ENCODE measurements at regions not wholly inside any gene's neighbourhood (a gene's known extent, or its start where the extent isn't known, plus 50 kb on each side); places are given as distances from the start of the nearest gene placed in this dataset.

GRCh38 chr16:5333126-5333525 lies 235.5 kb upstream of the EEF2KMT start:
- Mint-ChIP-seq H3K4me3 (no peak overlapping the region), H3K9me3 (peaks cover 7% of the 10 kb centered on the region), H3K4me1 (ENCODE audit: low read depth) (no peaks in the 10 kb centered on the region), H3K27ac (no peak overlapping the region), H3K27me3 (ENCODE audit: low read depth) (no peaks in the 10 kb centered on the region), H3K36me3 (ENCODE audit: low read depth) (no peaks in the 10 kb centered on the region)
- DNase-seq (ENCODE audit: low spot score), result no peak

GRCh38 chr16:5330058-5330457 lies 232.5 kb upstream of the EEF2KMT start:
- H3K4me1 Mint-ChIP-seq (ENCODE audit: low read depth), result no peaks in the 10 kb centered on the region
- no peak overlapping the region for H3K27ac Mint-ChIP-seq
- no peaks in the 10 kb centered on the region for H3K27me3 Mint-ChIP-seq (ENCODE audit: low read depth)
- no peak overlapping the region for H3K4me3 Mint-ChIP-seq
- H3K36me3 Mint-ChIP-seq (ENCODE audit: low read depth), result no peaks in the 10 kb centered on the region
- no peak for DNase-seq (ENCODE audit: low spot score)
- peaks cover 7% of the 10 kb centered on the region for H3K9me3 Mint-ChIP-seq

DNA sequence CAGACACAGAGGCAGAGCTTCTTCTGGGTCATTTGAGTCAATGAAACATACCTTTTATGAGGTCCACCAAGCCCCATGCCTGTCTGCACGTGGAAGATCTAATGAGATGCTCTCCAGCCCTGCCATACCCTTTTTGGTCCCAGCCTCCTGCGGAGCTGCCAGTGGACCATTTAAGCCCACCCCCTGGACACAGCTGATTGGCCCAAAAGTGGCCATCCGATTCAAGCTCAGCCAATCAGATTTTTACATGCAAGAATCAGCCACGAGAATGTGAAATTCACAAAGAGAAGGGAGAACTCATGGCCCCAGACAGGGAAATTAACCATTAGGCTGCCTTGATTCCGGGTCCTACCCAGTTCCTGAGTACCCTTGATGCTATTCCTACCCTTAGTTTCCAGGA lies 231.0 kb upstream of the EEF2KMT start:
- H3K27ac Mint-ChIP-seq, result no peak overlapping the region
- no peak overlapping the region for H3K4me3 Mint-ChIP-seq
- H3K36me3 Mint-ChIP-seq (ENCODE audit: low read depth), result no peaks in the 10 kb centered on the region
- no peak for DNase-seq (ENCODE audit: low spot score)
- peaks cover 7% of the 10 kb centered on the region for H3K9me3 Mint-ChIP-seq
- H3K4me1 Mint-ChIP-seq (ENCODE audit: low read depth), result no peaks in the 10 kb centered on the region
- no peaks in the 10 kb centered on the region for H3K27me3 Mint-ChIP-seq (ENCODE audit: low read depth)

- Mint-ChIP-seq H3K4me3 (no peak overlapping the region), H3K27ac (no peak overlapping the region), H3K9me3 (peaks cover 7% of the 10 kb centered on the region), H3K27me3 (ENCODE audit: low read depth) (no peaks in the 10 kb centered on the region), H3K4me1 (ENCODE audit: low read depth) (no peaks in the 10 kb centered on the region), H3K36me3 (ENCODE audit: low read depth) (no peaks in the 10 kb centered on the region)
- DNase-seq (ENCODE audit: low spot score), result no peak
Observed at GRCh38 chr16:5326395-5326794, 228.8 kb upstream of the EEF2KMT start.

GRCh38 chr16:5325932-5326331 lies 228.3 kb upstream of the EEF2KMT start:
- Mint-ChIP-seq H3K36me3 (ENCODE audit: low read depth) (no peaks in the 10 kb centered on the region), H3K27ac (no peak overlapping the region), H3K4me1 (ENCODE audit: low read depth) (no peaks in the 10 kb centered on the region), H3K9me3 (peaks cover 3% of the 10 kb centered on the region), H3K27me3 (ENCODE audit: low read depth) (no peaks in the 10 kb centered on the region), H3K4me3 (no peak overlapping the region)
- no peak for DNase-seq (ENCODE audit: low spot score)

GRCh38 chr16:5323284-5324141 lies 225.9 kb upstream of the EEF2KMT start:
- H3K36me3 Mint-ChIP-seq (ENCODE audit: low read depth), result no peaks in the 10 kb centered on the region
- no peaks in the 10 kb centered on the region for H3K4me1 Mint-ChIP-seq (ENCODE audit: low read depth)
- no peak for DNase-seq (ENCODE audit: low spot score)
- no peaks in the 10 kb centered on the region for H3K27me3 Mint-ChIP-seq (ENCODE audit: low read depth)
- H3K4me3 Mint-ChIP-seq, result no peak overlapping the region
- H3K9me3 Mint-ChIP-seq, result no peaks in the 10 kb centered on the region
- no peak overlapping the region for H3K27ac Mint-ChIP-seq

DNA sequence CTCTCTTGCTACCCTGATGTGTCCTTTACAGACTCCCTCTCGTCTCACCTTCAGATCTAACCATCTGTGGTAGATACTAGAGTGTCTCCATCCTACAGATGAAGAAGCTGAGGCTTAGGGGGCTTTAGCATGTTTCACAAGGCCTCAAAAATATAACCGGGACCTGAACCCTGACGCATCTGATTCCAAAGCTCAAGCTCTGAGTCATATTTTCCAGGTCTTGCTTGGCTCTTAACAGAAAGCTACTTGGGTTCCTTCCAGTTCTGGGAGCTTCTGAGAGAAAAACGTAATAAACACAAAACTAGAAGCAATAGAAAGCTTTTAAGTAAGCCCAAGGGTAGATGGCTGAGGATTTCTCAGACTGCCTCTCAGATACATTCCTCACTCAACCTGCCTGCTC lies 224.3 kb upstream of the EEF2KMT start:
- Mint-ChIP-seq H3K36me3 (ENCODE audit: low read depth) (no peaks in the 10 kb centered on the region), H3K27ac (no peak overlapping the region), H3K9me3 (no peaks in the 10 kb centered on the region), H3K4me1 (ENCODE audit: low read depth) (no peaks in the 10 kb centered on the region), H3K4me3 (no peak overlapping the region), H3K27me3 (ENCODE audit: low read depth) (no peaks in the 10 kb centered on the region)
- no peak for DNase-seq (ENCODE audit: low spot score)

DNA sequence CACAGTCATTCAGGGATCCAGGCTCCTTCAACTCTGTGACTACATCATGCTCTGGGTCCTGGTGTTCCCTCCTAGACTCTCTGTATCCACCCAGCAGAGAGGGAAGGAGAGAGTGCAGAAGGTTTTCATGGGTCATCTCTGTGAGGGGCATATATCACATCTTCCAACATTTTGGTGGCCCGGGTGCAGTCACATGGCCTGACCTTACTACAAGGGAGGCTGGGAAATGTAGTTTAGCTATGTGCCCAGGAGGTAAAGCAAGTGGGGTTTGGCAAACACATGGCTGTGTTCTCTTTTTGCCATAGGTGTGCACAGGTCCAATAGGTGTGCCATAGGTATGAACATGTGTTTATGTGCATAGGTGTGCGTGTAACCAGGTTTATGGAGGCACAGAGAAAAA lies 222.2 kb upstream of the EEF2KMT start:
- no peak overlapping the region for H3K27ac Mint-ChIP-seq
- no peak overlapping the region for H3K4me3 Mint-ChIP-seq
- H3K27me3 Mint-ChIP-seq (ENCODE audit: low read depth), result no peaks in the 10 kb centered on the region
- H3K36me3 Mint-ChIP-seq (ENCODE audit: low read depth), result no peaks in the 10 kb centered on the region
- H3K9me3 Mint-ChIP-seq, result no peaks in the 10 kb centered on the region
- H3K4me1 Mint-ChIP-seq (ENCODE audit: low read depth), result no peaks in the 10 kb centered on the region
- DNase-seq (ENCODE audit: low spot score), result no peak

- Mint-ChIP-seq H3K36me3 (ENCODE audit: low read depth) (no peaks in the 10 kb centered on the region), H3K9me3 (no peaks in the 10 kb centered on the region), H3K27ac (no peak overlapping the region), H3K4me3 (no peak overlapping the region), H3K27me3 (ENCODE audit: low read depth) (no peaks in the 10 kb centered on the region), H3K4me1 (ENCODE audit: low read depth) (no peaks in the 10 kb centered on the region)
- DNase-seq (ENCODE audit: low spot score), result no peak
Observed at GRCh38 chr16:5315914-5316313, 218.3 kb upstream of the EEF2KMT start.

- no peaks in the 10 kb centered on the region for H3K4me1 Mint-ChIP-seq (ENCODE audit: low read depth)
- no peaks in the 10 kb centered on the region for H3K9me3 Mint-ChIP-seq
- no peak for DNase-seq (ENCODE audit: low spot score)
- no peaks in the 10 kb centered on the region for H3K36me3 Mint-ChIP-seq (ENCODE audit: low read depth)
- H3K27me3 Mint-ChIP-seq (ENCODE audit: low read depth), result no peaks in the 10 kb centered on the region
- H3K27ac Mint-ChIP-seq, result no peak overlapping the region
- H3K4me3 Mint-ChIP-seq, result no peak overlapping the region
Observed at GRCh38 chr16:5314377-5314776, 216.8 kb upstream of the EEF2KMT start.

- H3K4me1 Mint-ChIP-seq (ENCODE audit: low read depth), result no peaks in the 10 kb centered on the region
- H3K36me3 Mint-ChIP-seq (ENCODE audit: low read depth), result no peaks in the 10 kb centered on the region
- DNase-seq (ENCODE audit: low spot score), result no peak
- H3K9me3 Mint-ChIP-seq, result no peaks in the 10 kb centered on the region
- H3K27ac Mint-ChIP-seq, result no peak overlapping the region
- no peaks in the 10 kb centered on the region for H3K27me3 Mint-ChIP-seq (ENCODE audit: low read depth)
- no peak overlapping the region for H3K4me3 Mint-ChIP-seq
Observed at GRCh38 chr16:5309946-5310611, 212.5 kb upstream of the EEF2KMT start.

GRCh38 chr16:5305023-5305422 lies 207.4 kb upstream of the EEF2KMT start:
- no peaks in the 10 kb centered on the region for H3K36me3 Mint-ChIP-seq (ENCODE audit: low read depth)
- no peak for DNase-seq (ENCODE audit: low spot score)
- H3K27me3 Mint-ChIP-seq (ENCODE audit: low read depth), result no peaks in the 10 kb centered on the region
- H3K4me3 Mint-ChIP-seq, result no peak overlapping the region
- no peaks in the 10 kb centered on the region for H3K4me1 Mint-ChIP-seq (ENCODE audit: low read depth)
- H3K9me3 Mint-ChIP-seq, result peaks cover 16% of the 10 kb centered on the region
- no peak overlapping the region for H3K27ac Mint-ChIP-seq

DNA sequence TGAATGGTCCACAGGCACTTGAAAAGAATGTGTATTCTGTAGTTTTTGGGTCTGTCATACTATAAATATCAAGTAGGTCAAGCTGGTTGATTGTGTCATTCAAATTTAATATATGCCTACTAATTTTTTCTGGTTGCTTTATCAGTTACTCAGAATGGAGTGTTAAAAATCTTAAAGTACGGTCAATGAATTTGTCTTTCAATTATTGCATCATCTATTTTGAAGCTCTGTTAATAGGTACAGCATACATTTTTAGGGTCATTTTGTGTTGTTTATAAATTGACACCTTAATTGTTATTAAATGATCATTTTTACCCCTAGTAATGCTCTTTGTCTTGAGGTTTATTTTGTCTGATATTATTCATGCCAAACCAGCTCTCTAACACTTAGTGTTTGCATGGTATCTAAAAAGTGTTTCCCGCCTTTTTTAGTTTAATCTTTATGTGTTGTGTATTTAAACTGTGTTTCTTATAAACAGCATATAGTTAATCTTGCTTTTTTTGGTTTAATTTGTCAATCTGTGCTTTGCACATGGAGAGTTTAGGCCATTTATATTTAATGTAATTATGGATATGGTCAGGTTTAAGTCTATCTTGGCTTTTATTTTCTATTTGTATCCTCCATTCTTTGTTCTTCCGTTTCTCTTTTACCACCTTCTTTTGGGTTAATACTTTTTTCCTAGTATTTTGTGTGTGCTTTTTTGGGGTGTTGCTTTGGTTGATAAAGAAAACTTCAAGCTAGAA lies 204.9 kb upstream of the EEF2KMT start:
- Mint-ChIP-seq H3K27me3 (ENCODE audit: low read depth) (no peaks in the 10 kb centered on the region), H3K9me3 (peaks cover 16% of the 10 kb centered on the region), H3K4me1 (ENCODE audit: low read depth) (no peaks in the 10 kb centered on the region), H3K27ac (no peak overlapping the region), H3K36me3 (ENCODE audit: low read depth) (no peaks in the 10 kb centered on the region), H3K4me3 (no peak overlapping the region)
- DNase-seq (ENCODE audit: low spot score), result no peak

DNA sequence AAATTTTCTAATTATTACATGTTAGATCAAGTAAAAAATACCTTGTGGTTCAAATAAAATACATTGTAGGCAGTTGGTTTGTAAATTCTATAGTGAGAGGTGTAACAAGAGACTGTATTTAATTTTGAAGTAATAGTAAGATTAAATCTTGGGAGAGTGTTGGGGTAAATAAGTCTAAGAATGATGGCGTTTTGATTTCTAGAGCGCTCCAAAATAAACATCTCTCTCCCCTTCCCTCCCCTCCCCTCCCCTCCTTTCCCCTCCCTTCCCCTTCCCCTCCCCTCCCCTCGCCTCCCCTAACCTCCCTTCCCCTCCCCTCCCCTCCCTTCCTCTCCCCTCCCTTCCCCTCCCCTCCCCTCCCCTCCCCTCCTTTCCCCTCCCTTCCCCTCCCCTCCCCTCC lies 200.6 kb upstream of the EEF2KMT start:
- Mint-ChIP-seq H3K4me1 (ENCODE audit: low read depth) (no peaks in the 10 kb centered on the region), H3K36me3 (ENCODE audit: low read depth) (no peaks in the 10 kb centered on the region), H3K27ac (no peak overlapping the region), H3K4me3 (no peak overlapping the region), H3K27me3 (ENCODE audit: low read depth) (no peaks in the 10 kb centered on the region), H3K9me3 (peaks cover 12% of the 10 kb centered on the region)
- DNase-seq (ENCODE audit: low spot score), result no peak

Measured in T-helper 2 cell treated with Interferon-gamma antibody and Interleukin-4, amounts not matched to agents 5 μg/mL and 100 μg/mL, for 36 hours (primary cell).